Glutamatergic neuron (in vitro differentiated cells): ENCODE measurements at regions not wholly inside any gene's neighbourhood (a gene's known extent, or its start where the extent isn't known, plus 50 kb on each side); places are given as distances from the start of the nearest gene placed in this dataset.
"Not testable (repeated sequence)": the region's sequence is repeated elsewhere in the genome, so short reads cannot be mapped to it uniquely, and the experiment has no call there.

Experiments used
- DNase-seq: peaks from one replicate; pipeline ENCODE4 v3.0.0; 2022
- H3K27ac Mint-ChIP-seq: one replicate; pipeline ENCODE4 v1.8.0; 2020; ENCODE audit warnings: mild to moderate bottlenecking, mixed read lengths, inconsistent platforms; ENCODE audit not compliant: unreplicated experiment
- H3K27me3 Mint-ChIP-seq: one replicate; pipeline ENCODE4 v1.8.0; 2020; ENCODE audit warnings: mild to moderate bottlenecking, moderate library complexity, mixed read lengths, inconsistent platforms; ENCODE audit not compliant: unreplicated experiment
- H3K36me3 Mint-ChIP-seq: one replicate; pipeline ENCODE4 v1.8.0; 2020; ENCODE audit warnings: mild to moderate bottlenecking, mixed read lengths, inconsistent platforms; ENCODE audit not compliant: unreplicated experiment
- H3K4me1 Mint-ChIP-seq: one replicate; pipeline ENCODE4 v1.8.0; 2020; ENCODE audit warnings: mild to moderate bottlenecking, low read depth, mixed read lengths, inconsistent platforms; ENCODE audit not compliant: unreplicated experiment
- H3K4me3 Mint-ChIP-seq: one replicate; pipeline ENCODE4 v1.8.0; 2020; ENCODE audit warnings: mild to moderate bottlenecking, mixed read lengths, inconsistent platforms; ENCODE audit not compliant: unreplicated experiment
- H3K9me3 Mint-ChIP-seq: one replicate; pipeline ENCODE4 v1.8.0; 2020; ENCODE audit warnings: mild to moderate bottlenecking, moderate library complexity, mixed read lengths, inconsistent platforms; ENCODE audit not compliant: unreplicated experiment
- CTCF ChIP-seq: fragments of 200-600 bp; sonication (generic); IDR thresholded peaks from one replicate; pipeline ENCODE4 v1.5.0; 2021; ENCODE audit not compliant: partially characterized antibody, unreplicated experiment

- no peak for DNase-seq
Observed at GRCh38 chr20:47973519-47974233, 188.4 kb upstream of the SULF2 start.

GRCh38 chr20:47972916-47973309 is 187.6 kb upstream of the SULF2 start:
- no peak overlapping the region for H3K4me3 Mint-ChIP-seq
- peaks cover 28% of the 10 kb centered on the region for H3K4me1 Mint-ChIP-seq
- TF ChIP-seq CTCF: no peak
- no peaks in the 10 kb centered on the region for H3K9me3 Mint-ChIP-seq
- no peaks in the 10 kb centered on the region for H3K36me3 Mint-ChIP-seq
- DNase-seq: no peak
- no peak overlapping the region for H3K27ac Mint-ChIP-seq
- peaks cover 19% of the 10 kb centered on the region for H3K27me3 Mint-ChIP-seq

More at GRCh38 chr20:47973519-47974233, 188.4 kb upstream of the SULF2 start:
- H3K4me3 Mint-ChIP-seq: no peak overlapping the region
- H3K27me3 Mint-ChIP-seq: peaks cover 19% of the 10 kb centered on the region
- H3K27ac Mint-ChIP-seq: no peak overlapping the region
- no peaks in the 10 kb centered on the region for H3K9me3 Mint-ChIP-seq
- no peaks in the 10 kb centered on the region for H3K36me3 Mint-ChIP-seq
- TF ChIP-seq CTCF: no peak
- peaks cover 31% of the 10 kb centered on the region for H3K4me1 Mint-ChIP-seq

- peaks cover 24% of the 10 kb centered on the region for H3K4me1 Mint-ChIP-seq
Observed at GRCh38 chr20:47972297-47972915, 187.1 kb upstream of the SULF2 start.

GRCh38 chr20:47971058-47971791 is 185.9 kb upstream of the SULF2 start:
- no peak for TF ChIP-seq CTCF
- no peak overlapping the region for H3K27ac Mint-ChIP-seq
- H3K27me3 Mint-ChIP-seq: peaks cover 15% of the 10 kb centered on the region
- DNase-seq: no peak
- peaks cover 17% of the 10 kb centered on the region for H3K4me1 Mint-ChIP-seq
- no peaks in the 10 kb centered on the region for H3K36me3 Mint-ChIP-seq
- no peak overlapping the region for H3K4me3 Mint-ChIP-seq
- peaks cover 2% of the 10 kb centered on the region for H3K9me3 Mint-ChIP-seq

More at GRCh38 chr20:47972297-47972915, 187.1 kb upstream of the SULF2 start:
- H3K4me3 Mint-ChIP-seq, H3K9me3 Mint-ChIP-seq, H3K27ac Mint-ChIP-seq, H3K36me3 Mint-ChIP-seq: not testable (repeated sequence)
- peaks cover 18% of the 10 kb centered on the region for H3K27me3 Mint-ChIP-seq
- DNase-seq: peak; percentile 60
- TF ChIP-seq CTCF: peak; percentile 13
